HFFc6 (cell line): ENCODE measurements at regions not wholly inside any gene's neighbourhood (a gene's known extent, or its start where the extent isn't known, plus 50 kb on each side); places are given as distances from the start of the nearest gene placed in this dataset.

Experiments used
- DNase-seq: peaks from one replicate; pipeline ENCODE4 v3.0.0-alpha.2; 2018
- H3K27ac Mint-ChIP-seq: 2 replicates; pipeline ENCODE4 v1.8.0; 2020; ENCODE audit warnings: mild to moderate bottlenecking, mixed read lengths
- H3K27me3 Mint-ChIP-seq: 2 replicates; pipeline ENCODE4 v1.8.0; 2021; ENCODE audit warnings: mild to moderate bottlenecking, moderate library complexity, mixed read lengths; ENCODE audit not compliant: insufficient read depth
- H3K36me3 Mint-ChIP-seq: 2 replicates; pipeline ENCODE4 v1.8.0; 2021; ENCODE audit warnings: low read depth, mixed read lengths
- H3K4me1 Mint-ChIP-seq: 2 replicates; pipeline ENCODE4 v1.8.0; 2020; ENCODE audit warnings: low read depth, mixed read lengths
- H3K4me3 Mint-ChIP-seq: 2 replicates; pipeline ENCODE4 v1.8.0; 2020; ENCODE audit warnings: mild to moderate bottlenecking, moderate library complexity, mixed read lengths
- H3K9me3 Mint-ChIP-seq: 2 replicates; pipeline ENCODE4 v1.8.0; 2020; ENCODE audit warnings: mild to moderate bottlenecking, mixed read lengths
- TF ChIP-seq, protein P1 (sequence below): fragments of 200-600 bp; sonication (generic); IDR thresholded peaks from 2 replicates; pipeline ENCODE4 v1.5.0; 2021; ENCODE audit warnings: antibody characterized with exemption, mild to moderate bottlenecking

GRCh38 chr18:1222880-1223279, 318.2 kb downstream of the ADCYAP1 start:
- peaks cover 31% of the 10 kb centered on the region for H3K9me3 Mint-ChIP-seq
- H3K4me3 Mint-ChIP-seq: no peak overlapping the region
- DNase-seq: no peak
- H3K4me1 Mint-ChIP-seq: no peaks in the 10 kb centered on the region
- no peaks in the 10 kb centered on the region; the same call in 1 of the 2 replicates for H3K27me3 Mint-ChIP-seq
- H3K36me3 Mint-ChIP-seq: no peaks in the 10 kb centered on the region
- TF ChIP-seq, protein P1, sequence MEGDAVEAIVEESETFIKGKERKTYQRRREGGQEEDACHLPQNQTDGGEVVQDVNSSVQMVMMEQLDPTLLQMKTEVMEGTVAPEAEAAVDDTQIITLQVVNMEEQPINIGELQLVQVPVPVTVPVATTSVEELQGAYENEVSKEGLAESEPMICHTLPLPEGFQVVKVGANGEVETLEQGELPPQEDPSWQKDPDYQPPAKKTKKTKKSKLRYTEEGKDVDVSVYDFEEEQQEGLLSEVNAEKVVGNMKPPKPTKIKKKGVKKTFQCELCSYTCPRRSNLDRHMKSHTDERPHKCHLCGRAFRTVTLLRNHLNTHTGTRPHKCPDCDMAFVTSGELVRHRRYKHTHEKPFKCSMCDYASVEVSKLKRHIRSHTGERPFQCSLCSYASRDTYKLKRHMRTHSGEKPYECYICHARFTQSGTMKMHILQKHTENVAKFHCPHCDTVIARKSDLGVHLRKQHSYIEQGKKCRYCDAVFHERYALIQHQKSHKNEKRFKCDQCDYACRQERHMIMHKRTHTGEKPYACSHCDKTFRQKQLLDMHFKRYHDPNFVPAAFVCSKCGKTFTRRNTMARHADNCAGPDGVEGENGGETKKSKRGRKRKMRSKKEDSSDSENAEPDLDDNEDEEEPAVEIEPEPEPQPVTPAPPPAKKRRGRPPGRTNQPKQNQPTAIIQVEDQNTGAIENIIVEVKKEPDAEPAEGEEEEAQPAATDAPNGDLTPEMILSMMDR: no peak
- no peak overlapping the region for H3K27ac Mint-ChIP-seq

GRCh38 chr18:1227025-1227424, 322.4 kb downstream of the ADCYAP1 start:
- no peak for DNase-seq
- Mint-ChIP-seq H3K9me3 (peaks cover 46% of the 10 kb centered on the region), H3K36me3 (no peaks in the 10 kb centered on the region), H3K4me1 (no peaks in the 10 kb centered on the region), H3K4me3 (no peak overlapping the region), H3K27me3 (no peaks in the 10 kb centered on the region; the same call in 1 of the 2 replicates), H3K27ac (no peak overlapping the region)
- TF ChIP-seq, protein P1: no peak

- H3K27me3 Mint-ChIP-seq: no peaks in the 10 kb centered on the region; the same call in 1 of the 2 replicates
- no peak for DNase-seq
- no peak overlapping the region for H3K4me3 Mint-ChIP-seq
- H3K9me3 Mint-ChIP-seq: peaks cover 55% of the 10 kb centered on the region
- no peaks in the 10 kb centered on the region for H3K4me1 Mint-ChIP-seq
- peaks cover 10% of the 10 kb centered on the region for H3K36me3 Mint-ChIP-seq
- no peak overlapping the region for H3K27ac Mint-ChIP-seq
- TF ChIP-seq, protein P1: no peak
These were observed 325.0 kb downstream of the ADCYAP1 start for GRCh38 chr18:1229634-1230033.

DNA sequence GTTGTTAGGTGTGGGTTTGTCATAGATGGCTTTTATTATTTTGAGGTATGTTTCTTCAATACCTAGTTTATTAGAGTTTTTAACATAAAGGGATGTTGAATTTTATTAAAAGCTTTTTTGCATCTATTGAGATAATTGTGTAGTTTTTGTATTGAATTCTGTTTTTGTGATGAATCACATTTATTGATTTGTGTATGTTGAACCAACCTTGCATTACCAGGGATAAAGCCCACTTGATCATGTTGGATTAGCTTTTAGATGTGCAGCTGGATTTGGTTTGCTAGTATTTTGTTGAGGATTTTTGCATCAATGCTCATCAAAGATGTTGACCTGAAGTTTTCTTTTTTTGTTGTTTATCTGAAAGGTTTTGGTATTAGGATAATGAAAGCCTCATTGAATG, 328.2 kb downstream of the ADCYAP1 start:
- Mint-ChIP-seq H3K36me3 (peaks cover 15% of the 10 kb centered on the region), H3K9me3 (peaks cover 69% of the 10 kb centered on the region), H3K4me1 (no peaks in the 10 kb centered on the region), H3K4me3 (no peak overlapping the region), H3K27ac (no peak overlapping the region), H3K27me3 (no peaks in the 10 kb centered on the region; the same call in 1 of the 2 replicates)
- TF ChIP-seq, protein P1: no peak
- no peak for DNase-seq

DNA sequence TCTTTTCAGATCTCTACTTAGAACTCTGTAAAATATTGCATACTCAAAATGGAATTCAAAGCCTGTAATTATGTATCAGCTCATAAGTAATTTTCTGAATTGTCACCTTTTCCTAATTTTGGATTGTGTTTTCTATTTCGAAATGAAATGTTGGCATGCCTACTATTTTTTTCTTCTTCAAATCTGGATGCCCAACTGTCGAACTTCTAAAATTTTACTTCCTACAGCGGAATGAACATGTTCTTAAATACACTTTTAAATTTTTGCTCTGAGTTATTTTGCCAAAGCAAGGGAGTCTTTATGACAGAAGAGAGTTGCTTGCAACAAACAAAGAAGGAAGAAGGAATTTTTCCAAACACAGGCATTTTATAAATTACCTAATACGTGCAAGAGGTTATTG, 336.0 kb downstream of the ADCYAP1 start:
- Mint-ChIP-seq H3K27ac (no peak overlapping the region), H3K27me3 (no peaks in the 10 kb centered on the region), H3K9me3 (peaks cover 64% of the 10 kb centered on the region), H3K36me3 (peaks cover 9% of the 10 kb centered on the region; the same call in 1 of the 2 replicates), H3K4me3 (no peak overlapping the region), H3K4me1 (no peaks in the 10 kb centered on the region)
- no peak for DNase-seq
- TF ChIP-seq, protein P1: no peak
